CD14-positive monocyte (primary cell): ENCODE measurements at regions not wholly inside any gene's neighbourhood (a gene's known extent, or its start where the extent isn't known, plus 50 kb on each side); places are given as distances from the start of the nearest gene placed in this dataset.

Experiments used
- DNase-seq, 3 donors: peaks; one replicate each; pipeline ENCODE4 v3.0.0-alpha.2; 2011 to 2022
- H2AFZ ChIP-seq: 2 replicates; pipeline ENCODE4 v1.6.0; 2012; ENCODE audit warnings: mild to moderate bottlenecking, low read depth, low read length, inconsistent platforms; ENCODE audit not compliant: insufficient read depth, poor library complexity, severe bottlenecking
- H3K27ac ChIP-seq, 2 donors: 1 replicate in 1 of 2; 2 replicates in 1 of 2; pipeline ENCODE4 v1.5.1; 2012 to 2013; ENCODE audit warnings: low read length in 2 of 2, control low read depth in 1 of 2, inconsistent platforms in 1 of 2, low read depth in 1 of 2, mild to moderate bottlenecking in 1 of 2
- H3K27me3 ChIP-seq, 2 donors: one replicate each; pipeline versions ENCODE4 v1.6.0 to v1.6.1; 2011 to 2013; ENCODE audit warnings: low read length in 2 of 2; ENCODE audit not compliant: control insufficient read depth in 2 of 2, insufficient read depth in 2 of 2
- H3K36me3 ChIP-seq, 2 donors: replicated peaks in 1 of 2; 1 replicate in 1 of 2; 2 replicates in 1 of 2; pipeline versions ENCODE4 v1.5.1 to v1.6.1; 2012 to 2013; ENCODE audit warnings: low read length in 2 of 2, control low read depth in 1 of 2, inconsistent platforms in 1 of 2, mild to moderate bottlenecking in 1 of 2; ENCODE audit not compliant: insufficient read depth in 2 of 2, control insufficient read depth in 1 of 2
- H3K4me1 ChIP-seq, 2 donors: 1 replicate in 1 of 2; 2 replicates in 1 of 2; pipeline versions ENCODE4 v1.5.1 to v1.6.1; 2012 to 2013; ENCODE audit warnings: low read length in 2 of 2, control low read depth in 1 of 2, inconsistent platforms in 1 of 2, mild to moderate bottlenecking in 1 of 2, moderate library complexity in 1 of 2; ENCODE audit not compliant: insufficient read depth in 2 of 2, control insufficient read depth in 1 of 2
- H3K4me2 ChIP-seq: replicated peaks from 2 replicates; pipeline ENCODE3; 2012; ENCODE audit warnings: low read length, moderate library complexity, mild to moderate bottlenecking; ENCODE audit not compliant: poor library complexity, severe bottlenecking; ENCODE audit errors: extremely low read depth
- H3K4me3 ChIP-seq, 3 experiments: fragments of 200-600 bp in 1 of 3; sonication (generic) in 1 of 3; replicated peaks in 1 of 3; 1 replicate in 2 of 3; 2 replicates in 1 of 3; pipeline ENCODE4 v1.5.1; 2011 to 2013; ENCODE audit warnings: low read length in 3 of 3, mild to moderate bottlenecking in 3 of 3, control low read depth in 2 of 3, low read depth in 2 of 3, inconsistent platforms in 1 of 3, moderate library complexity in 1 of 3
- H3K79me2 ChIP-seq: 2 replicates; pipeline ENCODE4 v1.6.0; 2012; ENCODE audit warnings: mild to moderate bottlenecking, control low read depth, inconsistent platforms, low read length, moderate library complexity; ENCODE audit not compliant: insufficient read depth
- H3K9ac ChIP-seq: 2 replicates; pipeline ENCODE4 v1.6.0; 2017; ENCODE audit warnings: low read length, mild to moderate bottlenecking; ENCODE audit not compliant: insufficient read depth, poor library complexity, severe bottlenecking
- H3K9me3 ChIP-seq, 2 donors: replicated peaks in 1 of 2; 1 replicate in 1 of 2; 2 replicates in 1 of 2; pipeline versions ENCODE4 v1.5.1 to v1.6.1; 2012 to 2013; ENCODE audit warnings: low read length in 2 of 2, control low read depth in 1 of 2; ENCODE audit not compliant: control insufficient read depth in 1 of 2, insufficient read depth in 1 of 2
- H4K20me1 ChIP-seq: 2 replicates; pipeline ENCODE4 v1.6.0; 2012; ENCODE audit warnings: mild to moderate bottlenecking, low read length, control low read depth, moderate library complexity; ENCODE audit not compliant: insufficient read depth
- H3K27ac Mint-ChIP-seq, 7 donors: one replicate each; pipeline ENCODE4 v1.8.0; 2020; ENCODE audit warnings: mild to moderate bottlenecking in 7 of 7, mixed read lengths in 7 of 7, moderate library complexity in 6 of 7, inconsistent platforms in 2 of 7
- H3K27me3 Mint-ChIP-seq, 3 donors: one replicate each; pipeline ENCODE4 v1.8.0; 2021 to 2022; ENCODE audit warnings: low read depth in 3 of 3, mild to moderate bottlenecking in 3 of 3, mixed read lengths in 3 of 3, moderate library complexity in 3 of 3, inconsistent platforms in 1 of 3
- H3K36me3 Mint-ChIP-seq, 2 donors: one replicate each; pipeline ENCODE4 v1.8.0; 2020; ENCODE audit warnings: mixed read lengths in 2 of 2, inconsistent platforms in 1 of 2, mild to moderate bottlenecking in 1 of 2
- H3K4me1 Mint-ChIP-seq: one replicate; pipeline ENCODE4 v1.8.0; 2020; ENCODE audit warnings: mild to moderate bottlenecking, mixed read lengths
- H3K4me3 Mint-ChIP-seq, 2 donors: one replicate each; pipeline ENCODE4 v1.8.0; 2020; ENCODE audit warnings: mild to moderate bottlenecking in 2 of 2, mixed read lengths in 2 of 2, moderate library complexity in 1 of 2
- H3K9me3 Mint-ChIP-seq, 7 donors: one replicate each; pipeline ENCODE4 v1.8.0; 2020 to 2022; ENCODE audit warnings: mixed read lengths in 7 of 7, mild to moderate bottlenecking in 6 of 7, moderate library complexity in 6 of 7, inconsistent platforms in 2 of 7
- CTCF ChIP-seq: fragments of 200-600 bp; IDR thresholded peaks from one replicate; pipeline ENCODE4 v1.8.0; 2022; ENCODE audit warnings: antibody characterized with exemption, mild to moderate bottlenecking
- WGBS: methylation state at CpG from one replicate; pipeline ENCODE4 v1.1.5; 2013; ENCODE audit warnings: missing lambda C conversion rate; ENCODE audit not compliant: insufficient coverage; 5-methylcytosine and 5-hydroxymethylcytosine counted together
- intact Hi-C, 2 donors: fragments of 100-400 bp; cut with micrococcal nuclease; formaldehyde crosslinking; loops; one replicate each; pipeline versions ENCODE4 v1.15.0 to v1.15.1; 2023

GRCh38 chr21:26626187-26626586 lies 53.1 kb upstream of the CYYR1 start:
- no peak overlapping the region for H3K9ac ChIP-seq
- TF ChIP-seq CTCF: no peak
- DNase-seq: no peak
- H3K27me3 ChIP-seq: no peaks in the 10 kb centered on the region
- WGBS: 83% methylated on average over 10 of the region's 14 CpGs
- Mint-ChIP-seq H3K27me3 (peaks cover 0 to 1% (median 1%) of the 10 kb centered on the region in 3 donors), H3K27ac (no peak overlapping the region), H3K36me3 (no peaks in the 10 kb centered on the region), H3K4me3 (no peak overlapping the region), H3K4me1 (no peaks in the 10 kb centered on the region), H3K9me3 (peaks cover 3 to 13% (median 11%) of the 10 kb centered on the region in 7 donors)
- H2AFZ ChIP-seq: no peak overlapping the region
- no peak overlapping the region for H3K4me2 ChIP-seq
- no peaks in the 10 kb centered on the region for H3K36me3 ChIP-seq
- intact Hi-C loops: no loop called here
- no peaks in the 10 kb centered on the region for H3K79me2 ChIP-seq
- no peak overlapping the region for H3K27ac ChIP-seq
- no peaks in the 10 kb centered on the region for H4K20me1 ChIP-seq
- no peaks in the 10 kb centered on the region for H3K4me1 ChIP-seq
- peaks cover 0 to 17% of the 10 kb centered on the region in 2 donors for H3K9me3 ChIP-seq
- H3K4me3 ChIP-seq: no peak overlapping the region

- Histone ChIP-seq H2AFZ (no peak overlapping the region), H3K36me3 (no peaks in the 10 kb centered on the region), H3K9me3 (peaks cover 0 to 17% of the 10 kb centered on the region in 2 donors), H3K9ac (no peak overlapping the region), H4K20me1 (no peaks in the 10 kb centered on the region), H3K27me3 (no peaks in the 10 kb centered on the region), H3K27ac (no peak overlapping the region), H3K4me2 (no peak overlapping the region), H3K4me1 (no peaks in the 10 kb centered on the region), H3K79me2 (no peaks in the 10 kb centered on the region), H3K4me3 (no peak overlapping the region)
- WGBS: 84% methylated on average over 4 of the region's 6 CpGs
- H3K4me1 Mint-ChIP-seq: no peaks in the 10 kb centered on the region
- TF ChIP-seq CTCF: no peak
- no peak overlapping the region for H3K4me3 Mint-ChIP-seq
- H3K36me3 Mint-ChIP-seq: no peaks in the 10 kb centered on the region
- DNase-seq: no peak
- H3K27me3 Mint-ChIP-seq: peaks cover 0 to 1% (median 1%) of the 10 kb centered on the region in 3 donors
- peaks cover 3 to 15% (median 11%) of the 10 kb centered on the region in 7 donors for H3K9me3 Mint-ChIP-seq
- intact Hi-C loops: no loop called here
- H3K27ac Mint-ChIP-seq: no peak overlapping the region
Measured at GRCh38 chr21:26624983-26625519, 52.0 kb upstream of the CYYR1 start.
